ENCODE measurements at regions not wholly inside any gene's neighbourhood (a gene's known extent, or its start where the extent isn't known, plus 50 kb on each side); places are given as distances from the start of the nearest gene placed in this dataset.

DNA sequence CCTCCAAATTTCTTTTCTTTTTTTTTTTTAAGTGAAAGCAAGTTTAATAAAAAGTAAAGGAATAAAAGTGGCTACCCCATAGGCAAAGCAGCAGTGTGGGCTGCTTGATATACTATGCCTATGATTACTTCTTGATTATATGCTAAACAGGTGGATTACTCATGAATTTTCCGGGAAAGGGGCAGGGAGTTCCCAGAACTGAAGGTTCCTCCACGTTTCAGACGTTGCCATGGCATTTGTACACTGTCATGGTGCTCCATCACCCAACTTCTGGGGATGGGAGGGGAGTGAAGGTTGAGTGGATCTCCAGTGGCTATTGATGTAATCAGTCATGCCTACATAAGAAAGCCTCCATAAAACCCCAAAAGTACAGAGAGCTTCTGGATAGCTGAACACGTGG is 176.2 kb downstream of the CYP26B1 start:
- TF ChIP-seq, protein P1, sequence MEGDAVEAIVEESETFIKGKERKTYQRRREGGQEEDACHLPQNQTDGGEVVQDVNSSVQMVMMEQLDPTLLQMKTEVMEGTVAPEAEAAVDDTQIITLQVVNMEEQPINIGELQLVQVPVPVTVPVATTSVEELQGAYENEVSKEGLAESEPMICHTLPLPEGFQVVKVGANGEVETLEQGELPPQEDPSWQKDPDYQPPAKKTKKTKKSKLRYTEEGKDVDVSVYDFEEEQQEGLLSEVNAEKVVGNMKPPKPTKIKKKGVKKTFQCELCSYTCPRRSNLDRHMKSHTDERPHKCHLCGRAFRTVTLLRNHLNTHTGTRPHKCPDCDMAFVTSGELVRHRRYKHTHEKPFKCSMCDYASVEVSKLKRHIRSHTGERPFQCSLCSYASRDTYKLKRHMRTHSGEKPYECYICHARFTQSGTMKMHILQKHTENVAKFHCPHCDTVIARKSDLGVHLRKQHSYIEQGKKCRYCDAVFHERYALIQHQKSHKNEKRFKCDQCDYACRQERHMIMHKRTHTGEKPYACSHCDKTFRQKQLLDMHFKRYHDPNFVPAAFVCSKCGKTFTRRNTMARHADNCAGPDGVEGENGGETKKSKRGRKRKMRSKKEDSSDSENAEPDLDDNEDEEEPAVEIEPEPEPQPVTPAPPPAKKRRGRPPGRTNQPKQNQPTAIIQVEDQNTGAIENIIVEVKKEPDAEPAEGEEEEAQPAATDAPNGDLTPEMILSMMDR (IDR thresholded peaks at IDR 0.05; ENCODE audit: insufficient read depth, low read length, poor library complexity, severe bottlenecking), result no peak
- TF ChIP-seq EZH2phosphoT487 (conservative IDR thresholded peaks at IDR 0.05; ENCODE audit: low read length), result no peak
